Breast epithelium (tissue), 4 donors: ENCODE measurements at regions not wholly inside any gene's neighbourhood (a gene's known extent, or its start where the extent isn't known, plus 50 kb on each side); places are given as distances from the start of the nearest gene placed in this dataset.

ENCODE experiments used
- DNase-seq, 2 donors: peaks; one replicate each; pipeline ENCODE4 v3.0.0-alpha.2; 2019; ENCODE audit warnings: low spot score in 2 of 2
- H3K27ac ChIP-seq, 2 donors: fragments of 200-600 bp; sonication (generic) in 1 of 2; one replicate each; pipeline ENCODE4 v1.5.1; 2016 to 2019; ENCODE audit warnings: mild to moderate bottlenecking in 1 of 2
- H3K27me3 ChIP-seq, 2 donors: fragments of 200-600 bp; sonication (generic) in 1 of 2; one replicate each; pipeline versions ENCODE4 v1.5.1 to v1.6.0; 2017 to 2019; ENCODE audit warnings: control low read depth in 1 of 2, mild to moderate bottlenecking in 1 of 2
- H3K36me3 ChIP-seq: fragments of 200-600 bp; one replicate; pipeline ENCODE4 v1.5.1; 2019
- H3K4me1 ChIP-seq, 2 donors: fragments of 200-600 bp; sonication (generic); one replicate each; pipeline ENCODE4 v1.5.1; 2016 to 2019; ENCODE audit warnings: control low read depth in 1 of 2
- H3K4me3 ChIP-seq, 3 donors: fragments of 200-600 bp; sonication (generic); 1 replicate in 2 of 3; 2 replicates in 1 of 3; pipeline ENCODE4 v1.5.1; 2016 to 2019; ENCODE audit warnings: mild to moderate bottlenecking in 3 of 3, moderate library complexity in 2 of 3
- H3K9me3 ChIP-seq, 2 donors: fragments of 200-600 bp; sonication (generic) in 1 of 2; one replicate each; pipeline ENCODE4 v1.5.1; 2016 to 2019; ENCODE audit warnings: control low read depth in 1 of 2
- CTCF ChIP-seq, 3 donors: fragments of 450-650 bp; IDR thresholded peaks; one replicate each; pipeline ENCODE4 v1.5.1; 2016 to 2017; ENCODE audit warnings: antibody characterized with exemption in 3 of 3, mild to moderate bottlenecking in 3 of 3, moderate library complexity in 3 of 3
- POLR2A ChIP-seq: fragments of 450-650 bp; IDR thresholded peaks from one replicate; pipeline ENCODE4 v1.6.1; 2016; ENCODE audit warnings: antibody characterized with exemption, mild to moderate bottlenecking, moderate library complexity
- POLR2AphosphoS5 ChIP-seq, 3 donors: sonication (generic); formaldehyde crosslinking; IDR thresholded peaks; one replicate each; pipeline ENCODE4 v1.6.1; 2017; ENCODE audit warnings: antibody characterized with exemption in 3 of 3
- intact Hi-C: fragments of 100-400 bp; cut with DNase I; formaldehyde crosslinking; loops from one replicate; pipeline ENCODE4 v1.15.1; 2023; ENCODE audit warnings: low total_unique reads

DNA sequence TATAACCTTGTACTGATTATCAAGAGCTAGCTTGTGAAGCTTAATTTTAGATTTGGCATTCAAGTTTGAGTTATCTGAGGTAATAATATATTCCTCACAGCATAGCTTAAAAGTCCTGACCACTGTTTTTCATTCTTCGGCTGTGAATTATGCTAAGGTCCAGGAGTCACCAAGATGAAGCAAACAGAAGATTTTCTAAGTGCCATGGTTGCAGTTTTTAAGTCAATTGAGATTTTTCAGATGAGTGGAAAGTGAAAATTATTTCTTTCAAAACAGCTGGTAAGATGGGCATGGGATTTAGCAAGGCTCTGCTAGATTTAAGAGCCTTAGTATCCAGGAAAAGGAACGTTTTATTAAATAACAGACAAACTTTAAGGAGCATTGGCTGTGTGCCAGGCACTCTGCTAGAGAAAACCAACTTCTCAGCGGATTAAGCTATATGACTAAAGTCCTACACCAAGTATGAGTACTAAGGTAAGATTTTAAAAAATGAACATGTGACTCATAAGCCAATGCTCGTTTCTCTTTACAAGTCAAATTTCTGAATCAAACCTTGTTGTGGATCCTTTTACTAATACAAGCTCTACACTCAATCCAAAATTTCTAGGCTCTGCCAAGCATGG lies 149.9 kb upstream of the IL15 start:
- TF ChIP-seq POLR2A (no peak), POLR2AphosphoS5 (IDR thresholded peaks at IDR 0.05) (no peak), CTCF (IDR thresholded peaks at IDR 0.05) (no peak)
- Histone ChIP-seq H3K4me1 (no peaks in the 10 kb centered on the region), H3K36me3 (no peaks in the 10 kb centered on the region), H3K4me3 (no peak overlapping the region), H3K9me3 (peaks cover 6 to 9% of the 10 kb centered on the region in 2 donors), H3K27ac (no peak overlapping the region), H3K27me3 (no peaks in the 10 kb centered on the region)
- no peak for DNase-seq
- intact Hi-C loops: no loop called here

DNA sequence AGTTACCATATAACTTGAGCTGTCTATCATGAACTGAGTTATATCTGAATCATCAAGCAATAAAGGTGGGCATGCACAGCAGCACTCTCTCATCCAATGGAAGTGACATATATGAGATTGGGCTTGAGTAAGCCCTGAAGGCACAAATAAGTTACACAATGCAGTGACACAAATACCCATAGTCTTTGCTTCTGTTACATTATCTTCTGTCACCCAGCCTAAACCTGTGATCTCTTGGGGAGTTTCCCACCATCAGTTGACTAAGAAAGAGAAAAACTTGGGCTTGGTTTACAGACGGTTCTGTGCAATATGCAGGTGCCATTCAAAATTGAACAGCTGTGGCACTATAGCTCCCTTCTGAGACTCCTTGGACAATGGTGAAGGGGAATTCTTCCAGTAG lies 138.8 kb upstream of the IL15 start:
- intact Hi-C loops: no loop called here
- DNase-seq: no peak

DNA sequence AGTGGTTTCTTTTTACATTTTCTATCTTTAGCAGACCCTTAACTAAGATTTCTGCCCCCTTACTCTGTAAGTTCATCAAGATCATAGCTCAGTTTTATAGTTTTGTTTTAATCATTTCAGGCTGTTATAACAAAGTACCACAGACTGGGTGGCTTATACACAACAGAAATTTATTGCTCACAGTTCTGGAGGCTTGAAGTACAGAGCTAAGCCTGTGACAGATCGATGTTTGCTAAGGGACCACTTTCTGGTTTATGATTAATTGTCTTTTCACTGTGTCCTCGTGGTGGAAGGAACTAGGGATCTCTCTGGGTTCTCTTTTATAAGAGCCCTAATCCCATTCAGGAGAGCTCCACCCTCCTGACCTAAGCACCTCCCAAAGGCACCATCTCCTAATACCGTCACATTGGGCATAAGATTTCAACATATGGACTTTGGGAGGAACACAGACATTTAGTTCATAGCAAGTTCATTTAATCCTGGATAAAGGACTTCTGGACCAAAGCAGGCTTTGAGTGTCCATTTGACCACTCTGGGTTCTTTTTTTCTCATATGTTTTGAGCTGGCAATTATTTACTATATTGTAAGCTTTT lies 137.0 kb upstream of the IL15 start:
- Histone ChIP-seq H3K9me3 (no peaks in the 10 kb centered on the region), H3K27me3 (no peaks in the 10 kb centered on the region), H3K4me1 (no peaks in the 10 kb centered on the region), H3K4me3 (no peak overlapping the region), H3K36me3 (no peaks in the 10 kb centered on the region), H3K27ac (no peak overlapping the region)
- DNase-seq: no peak
- TF ChIP-seq POLR2A: no peak
- TF ChIP-seq CTCF (IDR thresholded peaks at IDR 0.05): no peak
- no peak for TF ChIP-seq POLR2AphosphoS5 (IDR thresholded peaks at IDR 0.05)
- intact Hi-C loops: no loop called here

More for the DNA sequence above, 138.8 kb upstream of the IL15 start:
- H3K27me3 ChIP-seq: no peaks in the 10 kb centered on the region
- H3K9me3 ChIP-seq: no peaks in the 10 kb centered on the region
- H3K4me1 ChIP-seq: no peaks in the 10 kb centered on the region
- no peaks in the 10 kb centered on the region for H3K36me3 ChIP-seq
- no peak for TF ChIP-seq CTCF (IDR thresholded peaks at IDR 0.05)
- TF ChIP-seq POLR2A: no peak
- no peak for TF ChIP-seq POLR2AphosphoS5 (IDR thresholded peaks at IDR 0.05)
- no peak overlapping the region for H3K4me3 ChIP-seq
- H3K27ac ChIP-seq: no peak overlapping the region

- DNase-seq: no peak
- H3K4me3 ChIP-seq: no peak overlapping the region
- intact Hi-C loops: no loop called here
- no peak overlapping the region for H3K27ac ChIP-seq
- H3K36me3 ChIP-seq: no peaks in the 10 kb centered on the region
- H3K27me3 ChIP-seq: no peaks in the 10 kb centered on the region
- no peak for TF ChIP-seq POLR2AphosphoS5 (IDR thresholded peaks at IDR 0.05)
- no peak for TF ChIP-seq POLR2A
- no peak for TF ChIP-seq CTCF (IDR thresholded peaks at IDR 0.05)
- no peaks in the 10 kb centered on the region for H3K9me3 ChIP-seq
- H3K4me1 ChIP-seq: no peaks in the 10 kb centered on the region
Observed at GRCh38 chr4:141501395-141501794, 135.0 kb upstream of the IL15 start.

- no peak overlapping the region for H3K27ac ChIP-seq
- no peaks in the 10 kb centered on the region for H3K4me1 ChIP-seq
- no peak overlapping the region for H3K4me3 ChIP-seq
- no peaks in the 10 kb centered on the region for H3K36me3 ChIP-seq
- H3K27me3 ChIP-seq: no peaks in the 10 kb centered on the region
- TF ChIP-seq POLR2A: no peak
- TF ChIP-seq CTCF (IDR thresholded peaks at IDR 0.05): no peak
- TF ChIP-seq POLR2AphosphoS5 (IDR thresholded peaks at IDR 0.05): no peak
- intact Hi-C loops: no loop called here
- DNase-seq: no peak
- no peaks in the 10 kb centered on the region for H3K9me3 ChIP-seq
Observed at GRCh38 chr4:141501931-141502330, 134.5 kb upstream of the IL15 start.
